NCI-H1092 (cell line): ENCODE measurements at regions not wholly inside any gene's neighbourhood (a gene's known extent, or its start where the extent isn't known, plus 50 kb on each side); places are given as distances from the start of the nearest gene placed in this dataset.
"Not testable (repeated sequence)": the region's sequence is repeated elsewhere in the genome, so short reads cannot be mapped to it uniquely, and the experiment has no call there.

Experiments used
- DNase-seq: peaks from one replicate; lab custom pipeline; 2025; lab: John Stamatoyannopoulos, UW

GRCh38 chr6:169980826-169981450 is 229.5 kb downstream of the ERMARD start:
- no peak for DNase-seq

GRCh38 chr6:169979873-169980432 is 228.5 kb downstream of the ERMARD start:
- DNase-seq = no peak

- no peak for DNase-seq
Observed at GRCh38 chr6:169978615-169979161, 227.3 kb downstream of the ERMARD start.

- no peak for DNase-seq
Observed at GRCh38 chr6:169977434-169978265, 226.2 kb downstream of the ERMARD start.

- DNase-seq = no peak
Observed at GRCh38 chr6:169976301-169977081, 225.1 kb downstream of the ERMARD start.

- DNase-seq = no peak
Observed at GRCh38 chr6:169975701-169976100, 224.3 kb downstream of the ERMARD start.

GRCh38 chr6:169975286-169975685 is 223.9 kb downstream of the ERMARD start:
- no peak for DNase-seq

GRCh38 chr6:169974663-169975062 is 223.2 kb downstream of the ERMARD start:
- no peak for DNase-seq

- not testable (repeated sequence) for DNase-seq
Observed at GRCh38 chr6:169973588-169974467, 222.4 kb downstream of the ERMARD start.

- DNase-seq = no peak
Observed at GRCh38 chr6:169972736-169973135, 221.3 kb downstream of the ERMARD start.

- DNase-seq = no peak
Observed at GRCh38 chr6:169972101-169972651, 220.8 kb downstream of the ERMARD start.

GRCh38 chr6:169971081-169971861 is 219.8 kb downstream of the ERMARD start:
- no peak for DNase-seq

GRCh38 chr6:169970306-169970988 is 219.0 kb downstream of the ERMARD start:
- DNase-seq = no peak

GRCh38 chr6:169969372-169970099 is 218.1 kb downstream of the ERMARD start:
- DNase-seq = no peak

- DNase-seq = no peak
Observed at GRCh38 chr6:169968541-169969270, 217.3 kb downstream of the ERMARD start.

GRCh38 chr6:169967687-169968086 is 216.3 kb downstream of the ERMARD start:
- no peak for DNase-seq

GRCh38 chr6:169966312-169967181 is 215.1 kb downstream of the ERMARD start:
- no peak for DNase-seq
